ENCODE measurements at regions not wholly inside any gene's neighbourhood (a gene's known extent, or its start where the extent isn't known, plus 50 kb on each side); places are given as distances from the start of the nearest gene placed in this dataset.

GRCh38 chr21:38955495-38955894, 149.8 kb downstream of the ETS2 start:
- peaks cover 2% of the 10 kb centered on the region for H3K27me3 ChIP-seq (ENCODE audit: insufficient read depth, low read length)
- H4K20me1 ChIP-seq (ENCODE audit: insufficient read depth, low read length) = no peaks in the 10 kb centered on the region
- no peak overlapping the region for H3K27ac ChIP-seq (ENCODE audit: low read depth, low read length)
- no peak overlapping the region for H2AFZ ChIP-seq (ENCODE audit: low read length)
- H3K9me3 ChIP-seq (ENCODE audit: low read depth, low read length) = no peaks in the 10 kb centered on the region
- H3K4me1 ChIP-seq (ENCODE audit: insufficient read depth, low read length) = peaks cover 38% of the 10 kb centered on the region
- no peak for TF ChIP-seq CTCF (IDR thresholded peaks at IDR 0.05; ENCODE audit: extremely low read depth, low read depth, low read length)
- no peaks in the 10 kb centered on the region for H3K79me2 ChIP-seq (ENCODE audit: insufficient read depth, low read length)
- no peak for DNase-seq (ENCODE audit: insufficient read length, low spot score, missing footprints)
- no peak overlapping the region for H3K4me3 ChIP-seq (ENCODE audit: insufficient read depth, low read length)
- no peaks in the 10 kb centered on the region for H3K36me3 ChIP-seq (ENCODE audit: insufficient read depth, low read length)
- H3K4me2 ChIP-seq (ENCODE audit: insufficient read depth, low read length) = no peak overlapping the region

GRCh38 chr21:38954588-38955004, 148.9 kb downstream of the ETS2 start:
- Histone ChIP-seq H3K27me3 (ENCODE audit: insufficient read depth, low read length) (peaks cover 2% of the 10 kb centered on the region), H3K4me1 (ENCODE audit: insufficient read depth, low read length) (peaks cover 40% of the 10 kb centered on the region), H3K9me3 (ENCODE audit: low read depth, low read length) (no peaks in the 10 kb centered on the region), H3K4me2 (ENCODE audit: insufficient read depth, low read length) (no peak overlapping the region), H4K20me1 (ENCODE audit: insufficient read depth, low read length) (no peaks in the 10 kb centered on the region), H3K79me2 (ENCODE audit: insufficient read depth, low read length) (no peaks in the 10 kb centered on the region), H3K36me3 (ENCODE audit: insufficient read depth, low read length) (no peaks in the 10 kb centered on the region), H2AFZ (ENCODE audit: low read length) (no peak overlapping the region), H3K4me3 (ENCODE audit: insufficient read depth, low read length) (no peak overlapping the region), H3K27ac (ENCODE audit: low read depth, low read length) (no peak overlapping the region)
- DNase-seq (ENCODE audit: insufficient read length, low spot score, missing footprints) = no peak
- TF ChIP-seq CTCF (IDR thresholded peaks at IDR 0.05; ENCODE audit: extremely low read depth, low read depth, low read length) = no peak

- Histone ChIP-seq H3K79me2 (ENCODE audit: insufficient read depth, low read length) (no peaks in the 10 kb centered on the region), H3K27me3 (ENCODE audit: insufficient read depth, low read length) (peaks cover 2% of the 10 kb centered on the region), H3K4me1 (ENCODE audit: insufficient read depth, low read length) (peaks cover 29% of the 10 kb centered on the region), H3K36me3 (ENCODE audit: insufficient read depth, low read length) (no peaks in the 10 kb centered on the region), H2AFZ (ENCODE audit: low read length) (no peak overlapping the region), H3K27ac (ENCODE audit: low read depth, low read length) (no peak overlapping the region), H3K9me3 (ENCODE audit: low read depth, low read length) (no peaks in the 10 kb centered on the region), H4K20me1 (ENCODE audit: insufficient read depth, low read length) (no peaks in the 10 kb centered on the region), H3K4me2 (ENCODE audit: insufficient read depth, low read length) (no peak overlapping the region), H3K4me3 (ENCODE audit: insufficient read depth, low read length) (no peak overlapping the region)
- DNase-seq (ENCODE audit: insufficient read length, low spot score, missing footprints) = no peak
- TF ChIP-seq CTCF (IDR thresholded peaks at IDR 0.05; ENCODE audit: extremely low read depth, low read depth, low read length) = no peak
These were observed 147.8 kb downstream of the ETS2 start for GRCh38 chr21:38953516-38953915.

- no peak for DNase-seq (ENCODE audit: insufficient read length, low spot score, missing footprints)
- Histone ChIP-seq H3K4me2 (ENCODE audit: insufficient read depth, low read length) (no peak overlapping the region), H3K27me3 (ENCODE audit: insufficient read depth, low read length) (peaks cover 2% of the 10 kb centered on the region), H2AFZ (ENCODE audit: low read length) (no peak overlapping the region), H3K4me3 (ENCODE audit: insufficient read depth, low read length) (no peak overlapping the region), H3K9me3 (ENCODE audit: low read depth, low read length) (no peaks in the 10 kb centered on the region), H3K27ac (ENCODE audit: low read depth, low read length) (no peak overlapping the region), H3K4me1 (ENCODE audit: insufficient read depth, low read length) (peaks cover 29% of the 10 kb centered on the region), H3K36me3 (ENCODE audit: insufficient read depth, low read length) (no peaks in the 10 kb centered on the region), H3K79me2 (ENCODE audit: insufficient read depth, low read length) (no peaks in the 10 kb centered on the region), H4K20me1 (ENCODE audit: insufficient read depth, low read length) (no peaks in the 10 kb centered on the region)
- no peak for TF ChIP-seq CTCF (IDR thresholded peaks at IDR 0.05; ENCODE audit: extremely low read depth, low read depth, low read length)
These were observed 147.2 kb downstream of the ETS2 start for GRCh38 chr21:38952890-38953289.
